ENCODE measurements at regions not wholly inside any gene's neighbourhood (a gene's known extent, or its start where the extent isn't known, plus 50 kb on each side); places are given as distances from the start of the nearest gene placed in this dataset.
A peak's percentile ranks its signal among the peaks of the same experiment; 100 is the strongest.

DNA sequence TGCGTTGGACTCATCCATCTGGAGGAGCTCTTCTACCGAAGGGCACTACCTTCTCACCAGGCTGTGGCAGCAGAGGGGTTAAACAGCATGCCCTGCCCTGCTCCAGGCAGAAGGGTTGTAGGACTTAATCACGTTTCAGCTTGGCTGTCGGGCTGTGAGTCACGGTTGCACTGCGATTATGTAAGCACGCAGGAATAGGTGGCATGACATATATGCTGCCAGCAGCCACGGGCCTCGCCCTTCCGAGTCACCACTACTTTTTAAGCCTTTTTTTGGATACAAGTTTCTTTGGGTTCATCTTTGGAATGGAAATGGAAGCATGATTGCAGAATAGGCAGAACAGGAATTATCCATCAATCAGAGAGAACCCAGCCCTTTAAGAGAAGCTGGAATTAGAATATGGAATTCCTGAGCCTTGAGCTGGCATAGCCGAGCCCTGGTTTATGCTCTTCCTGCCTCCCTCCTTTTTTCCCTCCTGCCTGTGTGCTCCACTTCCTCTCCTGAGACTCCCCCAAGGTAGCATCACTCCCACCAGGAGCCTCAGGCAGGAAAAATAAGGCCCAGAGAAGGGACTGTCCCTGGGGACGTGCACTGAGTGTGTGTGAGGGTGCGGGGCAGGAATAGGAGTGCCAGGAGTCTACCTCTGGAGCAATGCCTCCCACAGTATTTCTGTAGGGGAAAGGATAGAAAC, 86.8 kb downstream of the SEMA4F start:
- peak overlapping the region in 1 of 2 experiments; percentile 19; a peak in 1 of 4 replicates for H3K4me3 ChIP-seq (ENCODE audit: low read depth in 2 of 2, low read length in 2 of 2)
- in situ Hi-C loops (cut with HindIII; ENCODE audit: low pct_unique_long_range_greater_than_20kb, low sequenced_read_pairs) (no loop called here), intact Hi-C loops (cut with micrococcal nuclease; ENCODE audit: unreplicated experiment) (no loop called here)
- no peak overlapping the region for H3K27ac ChIP-seq (ENCODE audit: low read length)
- no peaks in the 10 kb centered on the region for H3K27me3 ChIP-seq (ENCODE audit: control insufficient read depth, insufficient read depth, low read length)
- H3K4me1 ChIP-seq (ENCODE audit: control insufficient read depth, insufficient read depth, low read length) = 0 out of 2 replicates have a peak, but pooled peaks cover 3% of the 10 kb centered on the region
- TF ChIP-seq TCF7L2 (IDR thresholded peaks at IDR 0.05; ENCODE audit: low read depth, low read length) (no peak), POLR2AphosphoS5 (IDR thresholded peaks at IDR 0.05; ENCODE audit: low read depth, low read length) (no peak), SIN3A (IDR thresholded peaks at IDR 0.05; ENCODE audit: borderline replicate concordance, insufficient read depth, low read depth, low read length) (no peak), CTCF (IDR thresholded peaks at IDR 0.05) (no peak)
- TF ChIP-seq, protein P1, sequence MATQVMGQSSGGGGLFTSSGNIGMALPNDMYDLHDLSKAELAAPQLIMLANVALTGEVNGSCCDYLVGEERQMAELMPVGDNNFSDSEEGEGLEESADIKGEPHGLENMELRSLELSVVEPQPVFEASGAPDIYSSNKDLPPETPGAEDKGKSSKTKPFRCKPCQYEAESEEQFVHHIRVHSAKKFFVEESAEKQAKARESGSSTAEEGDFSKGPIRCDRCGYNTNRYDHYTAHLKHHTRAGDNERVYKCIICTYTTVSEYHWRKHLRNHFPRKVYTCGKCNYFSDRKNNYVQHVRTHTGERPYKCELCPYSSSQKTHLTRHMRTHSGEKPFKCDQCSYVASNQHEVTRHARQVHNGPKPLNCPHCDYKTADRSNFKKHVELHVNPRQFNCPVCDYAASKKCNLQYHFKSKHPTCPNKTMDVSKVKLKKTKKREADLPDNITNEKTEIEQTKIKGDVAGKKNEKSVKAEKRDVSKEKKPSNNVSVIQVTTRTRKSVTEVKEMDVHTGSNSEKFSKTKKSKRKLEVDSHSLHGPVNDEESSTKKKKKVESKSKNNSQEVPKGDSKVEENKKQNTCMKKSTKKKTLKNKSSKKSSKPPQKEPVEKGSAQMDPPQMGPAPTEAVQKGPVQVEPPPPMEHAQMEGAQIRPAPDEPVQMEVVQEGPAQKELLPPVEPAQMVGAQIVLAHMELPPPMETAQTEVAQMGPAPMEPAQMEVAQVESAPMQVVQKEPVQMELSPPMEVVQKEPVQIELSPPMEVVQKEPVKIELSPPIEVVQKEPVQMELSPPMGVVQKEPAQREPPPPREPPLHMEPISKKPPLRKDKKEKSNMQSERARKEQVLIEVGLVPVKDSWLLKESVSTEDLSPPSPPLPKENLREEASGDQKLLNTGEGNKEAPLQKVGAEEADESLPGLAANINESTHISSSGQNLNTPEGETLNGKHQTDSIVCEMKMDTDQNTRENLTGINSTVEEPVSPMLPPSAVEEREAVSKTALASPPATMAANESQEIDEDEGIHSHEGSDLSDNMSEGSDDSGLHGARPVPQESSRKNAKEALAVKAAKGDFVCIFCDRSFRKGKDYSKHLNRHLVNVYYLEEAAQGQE (IDR thresholded peaks at IDR 0.05; ENCODE audit: insufficient read depth in 1 of 2, low read depth in 2 of 2, low read length in 1 of 2) = no peak
- ChIA-PET POLR2A (no interaction called here), CTCF (no interaction called here)
- H3K36me3 ChIP-seq (ENCODE audit: control insufficient read depth, insufficient read depth, low read length) = no peaks in the 10 kb centered on the region
- ATAC-seq (peak; percentile 96), DNase-seq (ENCODE audit: low read depth, low spot score) (peak; percentile 93)
- peaks cover 10% of the 10 kb centered on the region; the same call in 1 of the 2 replicates for H3K9me3 ChIP-seq (ENCODE audit: control insufficient read depth, insufficient read depth, low read depth, low read length)
- BruUV-seq (replicated peaks) = no TSS peak

- ATAC-seq = no peak
- H3K4me1 ChIP-seq (ENCODE audit: control insufficient read depth, insufficient read depth, low read length) = 0 out of 2 replicates have a peak, but pooled peaks cover 3% of the 10 kb centered on the region
- no peak for DNase-seq (ENCODE audit: low read depth, low spot score)
- in situ Hi-C loops (cut with HindIII; ENCODE audit: low pct_unique_long_range_greater_than_20kb, low sequenced_read_pairs) (no loop called here), intact Hi-C loops (cut with micrococcal nuclease; ENCODE audit: unreplicated experiment) (no loop called here)
- H3K36me3 ChIP-seq (ENCODE audit: control insufficient read depth, insufficient read depth, low read length) = no peaks in the 10 kb centered on the region
- ChIA-PET POLR2A (no interaction called here), CTCF (no interaction called here)
- no peak for TF ChIP-seq SIN3A (IDR thresholded peaks at IDR 0.05; ENCODE audit: borderline replicate concordance, insufficient read depth, low read depth, low read length)
- TF ChIP-seq, protein P1 (IDR thresholded peaks at IDR 0.05; ENCODE audit: insufficient read depth in 1 of 2, low read depth in 2 of 2, low read length in 1 of 2) = no peak
- no peak for TF ChIP-seq POLR2AphosphoS5 (IDR thresholded peaks at IDR 0.05; ENCODE audit: low read depth, low read length)
- TF ChIP-seq CTCF (IDR thresholded peaks at IDR 0.05) = no peak
- no peaks in the 10 kb centered on the region for H3K27me3 ChIP-seq (ENCODE audit: control insufficient read depth, insufficient read depth, low read length)
- no peak overlapping the region for H3K27ac ChIP-seq (ENCODE audit: low read length)
- H3K4me3 ChIP-seq (ENCODE audit: low read depth in 2 of 2, low read length in 2 of 2) = no peak overlapping the region
- BruUV-seq (replicated peaks) = no TSS peak
- H3K9me3 ChIP-seq (ENCODE audit: control insufficient read depth, insufficient read depth, low read depth, low read length) = peaks cover 6% of the 10 kb centered on the region; the same call in 1 of the 2 replicates
These were observed 87.6 kb downstream of the SEMA4F start for GRCh38 chr2:74741629-74742028.
